ENCODE measurements at regions not wholly inside any gene's neighbourhood (a gene's known extent, or its start where the extent isn't known, plus 50 kb on each side); places are given as distances from the start of the nearest gene placed in this dataset.

DNA sequence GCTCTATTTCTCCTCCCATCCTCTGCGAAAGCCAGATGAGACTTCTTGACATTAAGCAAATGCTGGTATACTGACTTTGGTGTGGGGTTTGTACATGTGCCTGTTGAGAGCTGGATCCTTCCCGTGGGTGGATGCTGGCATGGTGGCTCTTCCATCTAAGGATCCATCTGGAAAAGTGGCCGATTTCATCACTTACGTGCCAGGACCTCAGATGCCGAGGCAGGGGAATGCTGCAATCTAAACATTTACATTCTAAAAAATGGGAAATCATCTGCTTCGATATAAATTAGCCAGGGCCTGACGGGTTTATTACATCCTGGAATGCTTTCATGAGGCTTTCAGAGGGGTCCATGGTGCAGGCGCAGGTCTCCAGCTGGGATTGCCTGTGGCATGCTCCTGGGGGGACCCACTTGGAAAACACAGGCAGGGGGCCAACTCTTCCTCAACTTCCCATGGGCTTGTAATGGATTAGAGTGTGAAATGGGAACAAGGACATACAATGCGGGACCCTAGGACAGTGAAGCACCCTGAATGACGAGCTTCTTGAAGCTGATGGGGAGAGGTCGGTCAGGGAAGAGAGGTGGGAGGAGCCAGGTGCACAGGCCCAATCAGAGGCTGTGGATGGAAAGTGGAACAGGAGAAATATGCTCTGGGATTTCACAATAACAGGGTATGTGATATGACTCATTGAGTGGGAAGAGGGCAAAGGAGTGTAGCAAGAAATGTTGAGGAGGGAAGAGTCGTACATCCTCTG is 105.5 kb upstream of the PITX1 start:
- TF ChIP-seq EZH2 (IDR thresholded peaks at IDR 0.05; ENCODE audit: insufficient read depth, poor library complexity, severe bottlenecking) (no peak), EZH2phosphoT487 (IDR thresholded peaks at IDR 0.05; ENCODE audit: insufficient read depth, low read depth) (no peak)
